Osteoblast (primary cell): ENCODE measurements at regions not wholly inside any gene's neighbourhood (a gene's known extent, or its start where the extent isn't known, plus 50 kb on each side); places are given as distances from the start of the nearest gene placed in this dataset.

Experiments
- DNase-seq: peaks from one replicate; pipeline ENCODE4 v3.0.0; 2011; ENCODE audit warnings: low spot score, mixed read lengths; ENCODE audit not compliant: insufficient read length; ENCODE audit errors: missing footprints
- H2AFZ ChIP-seq: 2 replicates; pipeline ENCODE4 v1.6.0; 2011; ENCODE audit warnings: mild to moderate bottlenecking, low read length
- H3K27ac ChIP-seq: 2 replicates; pipeline ENCODE4 v1.5.1; 2011; ENCODE audit warnings: mild to moderate bottlenecking, low read depth, low read length, moderate library complexity
- H3K27me3 ChIP-seq: 2 replicates; pipeline ENCODE4 v1.6.0; 2012; ENCODE audit warnings: mild to moderate bottlenecking, control low read depth, inconsistent platforms, low read length, moderate library complexity; ENCODE audit not compliant: insufficient read depth
- H3K36me3 ChIP-seq: 2 replicates; pipeline ENCODE4 v1.5.1; 2011; ENCODE audit warnings: mild to moderate bottlenecking, low read length, control low read depth, moderate library complexity; ENCODE audit not compliant: insufficient read depth
- H3K4me1 ChIP-seq: 2 replicates; pipeline ENCODE4 v1.5.1; 2011; ENCODE audit warnings: mild to moderate bottlenecking, low read length, control low read depth, moderate library complexity; ENCODE audit not compliant: insufficient read depth
- H3K4me2 ChIP-seq: 2 replicates; pipeline ENCODE4 v1.6.0; 2011; ENCODE audit warnings: mild to moderate bottlenecking, low read length; ENCODE audit not compliant: insufficient read depth
- H3K4me3 ChIP-seq: fragments of 200-600 bp; sonication (generic); 3 replicates; pipeline ENCODE4 v1.5.1; 2012; ENCODE audit warnings: mild to moderate bottlenecking, low read length, inconsistent platforms; ENCODE audit not compliant: insufficient read depth
- H3K79me2 ChIP-seq: 2 replicates; pipeline ENCODE4 v1.6.0; 2012; ENCODE audit warnings: mild to moderate bottlenecking, low read length, control low read depth, inconsistent platforms; ENCODE audit not compliant: insufficient read depth
- H3K9me3 ChIP-seq: 2 replicates; pipeline ENCODE4 v1.5.1; 2011; ENCODE audit warnings: low read depth, low read length, control low read depth
- H4K20me1 ChIP-seq: 2 replicates; pipeline ENCODE4 v1.6.0; 2012; ENCODE audit warnings: mild to moderate bottlenecking, low read length, control low read depth; ENCODE audit not compliant: insufficient read depth
- CTCF ChIP-seq: IDR thresholded peaks from 2 replicates; pipeline ENCODE4 v1.5.1; 2011; ENCODE audit warnings: mild to moderate bottlenecking, low read depth, low read length, moderate library complexity; ENCODE audit errors: extremely low read depth

- H3K36me3 ChIP-seq = no peaks in the 10 kb centered on the region
- no peaks in the 10 kb centered on the region for H3K79me2 ChIP-seq
- no peaks in the 10 kb centered on the region for H3K9me3 ChIP-seq
- H3K27ac ChIP-seq = peak overlapping the region; percentile 83
- no peak overlapping the region for H3K4me3 ChIP-seq
- H3K4me1 ChIP-seq = peaks cover 40% of the 10 kb centered on the region
- no peak for TF ChIP-seq CTCF
- H3K4me2 ChIP-seq = peak overlapping the region; percentile 28
- DNase-seq = no peak
- no peaks in the 10 kb centered on the region for H3K27me3 ChIP-seq
- no peaks in the 10 kb centered on the region for H4K20me1 ChIP-seq
- no peak overlapping the region for H2AFZ ChIP-seq
Measured at GRCh38 chrX:7330556-7330955, 182.6 kb upstream of the PUDP start.

- no peak for DNase-seq
- no peak for TF ChIP-seq CTCF
- no peaks in the 10 kb centered on the region for H3K27me3 ChIP-seq
- peaks cover 12% of the 10 kb centered on the region for H3K4me1 ChIP-seq
- H3K79me2 ChIP-seq = no peaks in the 10 kb centered on the region
- H2AFZ ChIP-seq = no peak overlapping the region
- no peak overlapping the region for H3K27ac ChIP-seq
- H3K36me3 ChIP-seq = no peaks in the 10 kb centered on the region
- no peaks in the 10 kb centered on the region for H3K9me3 ChIP-seq
- H4K20me1 ChIP-seq = no peaks in the 10 kb centered on the region
- H3K4me2 ChIP-seq = no peak overlapping the region
- H3K4me3 ChIP-seq = no peak overlapping the region
Measured at GRCh38 chrX:7318661-7319060, 170.7 kb upstream of the PUDP start.

GRCh38 chrX:7318241-7318640 is 170.3 kb upstream of the PUDP start:
- DNase-seq = no peak
- Histone ChIP-seq H3K27me3 (no peaks in the 10 kb centered on the region), H3K4me3 (no peak overlapping the region), H3K27ac (no peak overlapping the region), H3K9me3 (no peaks in the 10 kb centered on the region), H3K79me2 (no peaks in the 10 kb centered on the region), H3K36me3 (no peaks in the 10 kb centered on the region), H3K4me1 (peaks cover 12% of the 10 kb centered on the region), H2AFZ (no peak overlapping the region), H4K20me1 (no peaks in the 10 kb centered on the region), H3K4me2 (no peak overlapping the region)
- no peak for TF ChIP-seq CTCF

GRCh38 chrX:7316887-7317286 is 168.9 kb upstream of the PUDP start:
- no peak for DNase-seq
- no peak overlapping the region for H2AFZ ChIP-seq
- no peak overlapping the region for H3K27ac ChIP-seq

More at GRCh38 chrX:7316887-7317286, 168.9 kb upstream of the PUDP start:
- no peak for TF ChIP-seq CTCF
- H3K4me3 ChIP-seq = no peak overlapping the region
- H3K79me2 ChIP-seq = no peaks in the 10 kb centered on the region
- H3K4me1 ChIP-seq = peaks cover 12% of the 10 kb centered on the region
- no peak overlapping the region for H3K4me2 ChIP-seq
- H3K9me3 ChIP-seq = no peaks in the 10 kb centered on the region
- no peaks in the 10 kb centered on the region for H4K20me1 ChIP-seq
- H3K27me3 ChIP-seq = no peaks in the 10 kb centered on the region
- H3K36me3 ChIP-seq = no peaks in the 10 kb centered on the region
